ENCODE measurements at regions not wholly inside any gene's neighbourhood (a gene's known extent, or its start where the extent isn't known, plus 50 kb on each side); places are given as distances from the start of the nearest gene placed in this dataset.

DNA sequence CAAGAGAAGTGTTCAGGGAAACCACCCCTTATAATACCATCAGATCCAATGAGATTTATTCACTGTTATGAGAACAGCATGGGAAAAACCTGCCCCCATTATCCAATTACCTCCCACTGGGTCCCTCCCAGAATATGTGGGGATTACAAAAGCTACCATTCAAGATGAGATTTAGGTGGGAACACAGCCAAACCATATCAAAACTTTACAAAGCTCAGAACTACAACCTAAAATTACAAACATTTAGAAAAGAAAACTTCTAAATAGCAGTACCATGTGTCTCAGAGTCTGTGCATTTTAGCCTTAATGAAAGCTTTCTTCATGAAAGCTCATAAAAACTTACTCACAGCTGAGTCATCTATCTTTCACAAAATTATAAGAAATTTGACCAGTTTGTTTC lies 1442.8 kb upstream of the PCDH7 start:
- POLR2A ChIA-PET, result no interaction called here
- TF ChIP-seq, protein P1, sequence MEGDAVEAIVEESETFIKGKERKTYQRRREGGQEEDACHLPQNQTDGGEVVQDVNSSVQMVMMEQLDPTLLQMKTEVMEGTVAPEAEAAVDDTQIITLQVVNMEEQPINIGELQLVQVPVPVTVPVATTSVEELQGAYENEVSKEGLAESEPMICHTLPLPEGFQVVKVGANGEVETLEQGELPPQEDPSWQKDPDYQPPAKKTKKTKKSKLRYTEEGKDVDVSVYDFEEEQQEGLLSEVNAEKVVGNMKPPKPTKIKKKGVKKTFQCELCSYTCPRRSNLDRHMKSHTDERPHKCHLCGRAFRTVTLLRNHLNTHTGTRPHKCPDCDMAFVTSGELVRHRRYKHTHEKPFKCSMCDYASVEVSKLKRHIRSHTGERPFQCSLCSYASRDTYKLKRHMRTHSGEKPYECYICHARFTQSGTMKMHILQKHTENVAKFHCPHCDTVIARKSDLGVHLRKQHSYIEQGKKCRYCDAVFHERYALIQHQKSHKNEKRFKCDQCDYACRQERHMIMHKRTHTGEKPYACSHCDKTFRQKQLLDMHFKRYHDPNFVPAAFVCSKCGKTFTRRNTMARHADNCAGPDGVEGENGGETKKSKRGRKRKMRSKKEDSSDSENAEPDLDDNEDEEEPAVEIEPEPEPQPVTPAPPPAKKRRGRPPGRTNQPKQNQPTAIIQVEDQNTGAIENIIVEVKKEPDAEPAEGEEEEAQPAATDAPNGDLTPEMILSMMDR (IDR thresholded peaks at IDR 0.05; ENCODE audit: control extremely low read depth, extremely low read depth, low read depth, missing control alignments), result no peak

DNA sequence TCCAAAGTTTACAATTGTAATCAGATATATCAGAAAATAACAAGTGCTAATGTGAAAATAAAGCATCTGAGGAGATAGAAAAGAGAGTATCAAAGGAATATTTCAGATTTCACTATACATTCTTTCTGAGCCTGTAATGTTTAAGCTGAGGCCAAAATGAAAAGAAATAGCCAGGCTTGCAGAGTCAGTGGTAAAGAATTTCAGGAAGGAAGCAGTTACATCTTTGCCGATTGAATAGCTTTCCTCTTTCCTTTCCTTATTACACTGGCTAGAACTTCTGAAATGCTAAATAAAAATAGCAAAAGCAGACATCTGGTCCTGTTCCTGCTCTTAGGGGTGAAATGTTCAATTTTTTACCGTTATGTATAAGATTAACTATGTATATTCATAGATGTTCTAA lies 1441.6 kb upstream of the PCDH7 start:
- TF ChIP-seq, protein P1 (IDR thresholded peaks at IDR 0.05; ENCODE audit: control extremely low read depth, extremely low read depth, low read depth, missing control alignments), result no peak
- POLR2A ChIA-PET, result no interaction called here
- CTCF ChIA-PET, result interaction anchor here (1.5 kb wide), 1 partner anchor 46 kb away, joined by 3 read pairs; no protein-coding TSS in a partner anchor
- no peak for DNase-seq (ENCODE audit: extremely low spot score)

More for the DNA sequence above, 1442.8 kb upstream of the PCDH7 start:
- DNase-seq (ENCODE audit: extremely low spot score), result no peak
- CTCF ChIA-PET, result interaction anchor here (0.9 to 1.6 kb wide), 3 partner anchors 10 to 22 kb away, joined by 3 to 5 read pairs (median 4); no protein-coding TSS in a partner anchor

DNA sequence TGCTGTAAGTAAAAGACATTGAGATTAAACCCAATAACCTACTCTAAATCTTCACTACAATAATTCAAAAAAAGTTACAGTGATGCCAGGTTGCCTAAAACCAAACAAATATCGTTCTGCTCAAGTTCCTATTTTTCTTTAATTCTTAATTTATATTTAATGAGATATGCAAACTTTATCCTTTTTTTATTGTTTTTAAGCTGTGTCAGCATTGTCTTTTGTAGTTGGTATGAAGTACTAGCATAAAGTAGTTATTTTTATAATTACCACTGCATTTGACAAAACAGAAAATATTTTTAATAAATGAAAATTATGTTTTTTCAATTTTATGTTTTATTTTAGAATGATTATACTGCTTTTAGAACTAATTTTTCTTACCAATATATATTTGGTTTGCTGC lies 1431.1 kb upstream of the PCDH7 start:
- no peak for DNase-seq (ENCODE audit: extremely low spot score)
- POLR2A ChIA-PET, result no interaction called here
- TF ChIP-seq, protein P1 (IDR thresholded peaks at IDR 0.05; ENCODE audit: control extremely low read depth, extremely low read depth, low read depth, missing control alignments), result no peak
- CTCF ChIA-PET, result no interaction called here

DNA sequence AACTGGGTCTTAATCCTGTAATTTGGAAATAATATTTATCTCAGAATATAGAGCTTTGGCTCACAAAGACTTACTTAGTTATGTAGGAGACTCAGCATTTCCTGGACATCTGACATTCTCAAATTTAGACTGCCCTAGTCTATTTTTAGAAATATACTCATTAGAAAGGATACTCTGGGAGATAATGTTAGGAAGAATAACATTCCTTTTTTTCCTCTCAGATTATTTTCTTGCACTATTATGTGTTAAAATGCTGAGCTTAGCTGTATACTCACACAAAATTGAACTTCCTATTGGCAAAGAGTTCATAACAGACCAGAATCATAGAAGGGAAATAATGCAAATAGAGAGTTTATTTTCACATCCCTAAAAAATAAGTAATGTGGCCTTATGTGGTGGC lies 1424.9 kb upstream of the PCDH7 start:
- TF ChIP-seq, protein P1 (IDR thresholded peaks at IDR 0.05; ENCODE audit: control extremely low read depth, extremely low read depth, low read depth, missing control alignments), result no peak
- no peak for DNase-seq (ENCODE audit: extremely low spot score)
- POLR2A ChIA-PET, result no interaction called here
- CTCF ChIA-PET, result interaction anchor here (1.0 kb wide), 1 partner anchor 11 kb away, joined by 3 read pairs; no protein-coding TSS in a partner anchor

DNA sequence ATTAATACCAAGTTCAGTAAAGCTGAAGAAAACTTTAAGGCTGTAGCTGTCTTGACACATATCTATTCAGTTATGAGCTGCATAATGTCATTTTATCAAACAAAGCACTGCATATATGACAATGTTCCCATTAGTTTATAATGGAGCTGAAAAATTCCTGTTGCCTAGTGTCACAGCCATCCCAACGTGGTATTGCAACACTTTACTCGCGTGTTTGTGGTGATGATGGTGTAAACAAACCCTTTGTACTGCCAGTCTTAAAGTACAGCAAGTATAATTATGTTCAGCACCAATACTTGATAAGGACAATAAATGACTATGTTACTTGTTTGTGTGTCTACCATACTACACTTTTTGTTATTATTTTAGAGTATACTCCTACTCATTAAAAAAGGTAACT lies 1415.6 kb upstream of the PCDH7 start:
- DNase-seq (ENCODE audit: extremely low spot score), result no peak
- POLR2A ChIA-PET, result no interaction called here
- CTCF ChIA-PET, result no interaction called here
- TF ChIP-seq, protein P1 (IDR thresholded peaks at IDR 0.05; ENCODE audit: control extremely low read depth, extremely low read depth, low read depth, missing control alignments), result no peak

DNA sequence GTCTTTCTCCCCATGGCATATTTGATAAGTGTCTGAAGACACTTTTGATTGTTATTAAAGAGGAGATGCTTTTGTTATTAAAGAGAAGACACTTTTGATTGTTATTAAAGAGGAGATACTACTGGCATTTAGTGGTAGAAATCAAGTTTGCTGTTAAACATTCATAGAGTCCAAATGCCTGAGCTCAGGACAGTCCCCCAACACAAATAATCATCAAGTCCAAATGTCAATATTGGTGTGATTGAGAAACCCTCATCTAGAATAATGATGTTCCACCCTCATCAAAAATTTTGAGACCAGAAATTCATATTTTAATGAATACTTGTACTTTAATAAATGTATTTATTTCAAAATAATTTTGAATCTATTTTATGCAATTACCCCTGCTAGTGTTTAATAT lies 1412.9 kb upstream of the PCDH7 start:
- no peak for DNase-seq (ENCODE audit: extremely low spot score)

More for the DNA sequence above, 1412.9 kb upstream of the PCDH7 start:
- POLR2A ChIA-PET, result no interaction called here
- CTCF ChIA-PET, result interaction anchor here (1.3 kb wide), 1 partner anchor 12 kb away, joined by 3 read pairs; no protein-coding TSS in a partner anchor
- TF ChIP-seq, protein P1 (IDR thresholded peaks at IDR 0.05; ENCODE audit: control extremely low read depth, extremely low read depth, low read depth, missing control alignments), result no peak
